Muscle layer of duodenum (tissue), 2 donors: ENCODE measurements at regions not wholly inside any gene's neighbourhood (a gene's known extent, or its start where the extent isn't known, plus 50 kb on each side); places are given as distances from the start of the nearest gene placed in this dataset.

Experiments
- H3K27ac ChIP-seq: one replicate; pipeline ENCODE4 v1.7.0; 2013; ENCODE audit warnings: mild to moderate bottlenecking, low read length
- H3K27me3 ChIP-seq: one replicate; pipeline ENCODE4 v1.7.0; 2013; ENCODE audit warnings: low read depth, mild to moderate bottlenecking, control low read depth, low read length
- H3K36me3 ChIP-seq, 2 donors: one replicate each; pipeline ENCODE4 v1.7.0; 2013; ENCODE audit warnings: low read length in 2 of 2, control low read depth in 1 of 2, mild to moderate bottlenecking in 1 of 2; ENCODE audit not compliant: insufficient read depth in 2 of 2, control insufficient read depth in 1 of 2
- H3K4me1 ChIP-seq, 2 donors: one replicate each; pipeline ENCODE4 v1.7.0; 2013; ENCODE audit warnings: low read length in 2 of 2, mild to moderate bottlenecking in 2 of 2, control low read depth in 1 of 2, moderate library complexity in 1 of 2; ENCODE audit not compliant: insufficient read depth in 2 of 2, control insufficient read depth in 1 of 2
- H3K4me3 ChIP-seq, 2 donors: one replicate each; pipeline ENCODE4 v1.7.0; 2013; ENCODE audit warnings: low read length in 2 of 2, low read depth in 1 of 2, mild to moderate bottlenecking in 1 of 2
- H3K9me3 ChIP-seq, 2 donors: one replicate each; pipeline ENCODE4 v1.7.0; 2013; ENCODE audit warnings: low read length in 2 of 2, control low read depth in 1 of 2, mild to moderate bottlenecking in 1 of 2; ENCODE audit not compliant: control insufficient read depth in 1 of 2
- donor health status: healthy.

- Histone ChIP-seq H3K27ac (no peak overlapping the region), H3K4me3 (no peak overlapping the region), H3K4me1 (no peaks in the 10 kb centered on the region), H3K27me3 (no peaks in the 10 kb centered on the region), H3K9me3 (no peaks in the 10 kb centered on the region), H3K36me3 (no peaks in the 10 kb centered on the region)
Observed at GRCh38 chr12:30014991-30015390, 231.2 kb upstream of the TMTC1 start.

- Histone ChIP-seq H3K36me3 (no peaks in the 10 kb centered on the region), H3K4me1 (no peaks in the 10 kb centered on the region), H3K4me3 (no peak overlapping the region), H3K9me3 (no peaks in the 10 kb centered on the region), H3K27ac (no peak overlapping the region), H3K27me3 (no peaks in the 10 kb centered on the region)
Observed at GRCh38 chr12:30012816-30013450, 229.2 kb upstream of the TMTC1 start.

GRCh38 chr12:30010071-30011052 lies 226.6 kb upstream of the TMTC1 start:
- Histone ChIP-seq H3K27me3 (no peaks in the 10 kb centered on the region), H3K36me3 (no peaks in the 10 kb centered on the region), H3K9me3 (no peaks in the 10 kb centered on the region), H3K4me1 (no peaks in the 10 kb centered on the region), H3K4me3 (no peak overlapping the region), H3K27ac (no peak overlapping the region)

- Histone ChIP-seq H3K36me3 (no peaks in the 10 kb centered on the region), H3K27me3 (no peaks in the 10 kb centered on the region), H3K9me3 (no peaks in the 10 kb centered on the region), H3K4me3 (no peak overlapping the region), H3K27ac (no peak overlapping the region), H3K4me1 (no peaks in the 10 kb centered on the region)
Observed at GRCh38 chr12:30006021-30006420, 222.3 kb upstream of the TMTC1 start.

- no peak overlapping the region for H3K27ac ChIP-seq
- H3K4me3 ChIP-seq = no peak overlapping the region
- no peaks in the 10 kb centered on the region for H3K27me3 ChIP-seq
- H3K9me3 ChIP-seq = no peaks in the 10 kb centered on the region
- no peaks in the 10 kb centered on the region for H3K4me1 ChIP-seq
- H3K36me3 ChIP-seq = no peaks in the 10 kb centered on the region
Observed at GRCh38 chr12:30003321-30003720, 219.6 kb upstream of the TMTC1 start.

GRCh38 chr12:30002677-30003076 lies 218.9 kb upstream of the TMTC1 start:
- Histone ChIP-seq H3K27me3 (no peaks in the 10 kb centered on the region), H3K27ac (no peak overlapping the region), H3K36me3 (no peaks in the 10 kb centered on the region), H3K9me3 (no peaks in the 10 kb centered on the region), H3K4me3 (no peak overlapping the region), H3K4me1 (no peaks in the 10 kb centered on the region)

GRCh38 chr12:30000401-30000800 lies 216.7 kb upstream of the TMTC1 start:
- Histone ChIP-seq H3K27ac (no peak overlapping the region), H3K9me3 (no peaks in the 10 kb centered on the region), H3K27me3 (no peaks in the 10 kb centered on the region), H3K4me1 (no peaks in the 10 kb centered on the region), H3K4me3 (no peak overlapping the region), H3K36me3 (no peaks in the 10 kb centered on the region)

- no peaks in the 10 kb centered on the region for H3K27me3 ChIP-seq
- H3K27ac ChIP-seq = no peak overlapping the region
- H3K36me3 ChIP-seq = no peaks in the 10 kb centered on the region
- H3K4me3 ChIP-seq = no peak overlapping the region
- H3K4me1 ChIP-seq = no peaks in the 10 kb centered on the region
- no peaks in the 10 kb centered on the region for H3K9me3 ChIP-seq
Observed at GRCh38 chr12:29996993-29997392, 213.3 kb upstream of the TMTC1 start.

- H3K27me3 ChIP-seq = no peaks in the 10 kb centered on the region
- H3K4me3 ChIP-seq = no peak overlapping the region
- no peaks in the 10 kb centered on the region for H3K4me1 ChIP-seq
- H3K9me3 ChIP-seq = no peaks in the 10 kb centered on the region
- no peak overlapping the region for H3K27ac ChIP-seq
- no peaks in the 10 kb centered on the region for H3K36me3 ChIP-seq
Observed at GRCh38 chr12:29992366-29992765, 208.6 kb upstream of the TMTC1 start.

GRCh38 chr12:29991924-29992323 lies 208.2 kb upstream of the TMTC1 start:
- no peaks in the 10 kb centered on the region for H3K27me3 ChIP-seq
- no peaks in the 10 kb centered on the region for H3K36me3 ChIP-seq
- no peaks in the 10 kb centered on the region for H3K9me3 ChIP-seq

GRCh38 chr12:29990971-29991370 lies 207.2 kb upstream of the TMTC1 start:
- H3K4me1 ChIP-seq = no peaks in the 10 kb centered on the region
- no peaks in the 10 kb centered on the region for H3K9me3 ChIP-seq
- no peaks in the 10 kb centered on the region for H3K27me3 ChIP-seq
- no peaks in the 10 kb centered on the region for H3K36me3 ChIP-seq
- no peak overlapping the region for H3K4me3 ChIP-seq
- no peak overlapping the region for H3K27ac ChIP-seq

More at GRCh38 chr12:29991924-29992323, 208.2 kb upstream of the TMTC1 start:
- no peak overlapping the region for H3K27ac ChIP-seq
- no peaks in the 10 kb centered on the region for H3K4me1 ChIP-seq
- H3K4me3 ChIP-seq = no peak overlapping the region
